ENCODE measurements at regions not wholly inside any gene's neighbourhood (a gene's known extent, or its start where the extent isn't known, plus 50 kb on each side); places are given as distances from the start of the nearest gene placed in this dataset.

GRCh38 chr20:56760610-56761009 is 131.5 kb downstream of the TFAP2C start:
- no peak for TF ChIP-seq CTCF (conservative IDR thresholded peaks at IDR 0.05)
- no peak for TF ChIP-seq ZFX (IDR thresholded peaks at IDR 0.05)
- no peak overlapping the region for H3K27ac ChIP-seq

- TF ChIP-seq ZFX (IDR thresholded peaks at IDR 0.05) (no peak), CTCF (conservative IDR thresholded peaks at IDR 0.05) (no peak)
Observed at GRCh38 chr20:56761393-56761792, 132.3 kb downstream of the TFAP2C start.

GRCh38 chr20:56762401-56762800 is 133.3 kb downstream of the TFAP2C start:
- H3K27ac ChIP-seq = no peak overlapping the region
- no peak for TF ChIP-seq ZFX (IDR thresholded peaks at IDR 0.05)
- no peak for TF ChIP-seq CTCF (conservative IDR thresholded peaks at IDR 0.05)

More at GRCh38 chr20:56761393-56761792, 132.3 kb downstream of the TFAP2C start:
- no peak overlapping the region for H3K27ac ChIP-seq

GRCh38 chr20:56762829-56763228 is 133.7 kb downstream of the TFAP2C start:
- TF ChIP-seq CTCF (conservative IDR thresholded peaks at IDR 0.05) = no peak
- TF ChIP-seq ZFX (IDR thresholded peaks at IDR 0.05) = no peak
- no peak overlapping the region for H3K27ac ChIP-seq

GRCh38 chr20:56764671-56765070 is 135.6 kb downstream of the TFAP2C start:
- no peak overlapping the region for H3K27ac ChIP-seq
- TF ChIP-seq CTCF (conservative IDR thresholded peaks at IDR 0.05) (no peak), ZFX (IDR thresholded peaks at IDR 0.05) (no peak)

GRCh38 chr20:56765172-56766073 is 136.3 kb downstream of the TFAP2C start:
- H3K27ac ChIP-seq = no peak overlapping the region
- no peak for TF ChIP-seq ZFX (IDR thresholded peaks at IDR 0.05)
- TF ChIP-seq CTCF (conservative IDR thresholded peaks at IDR 0.05) = no peak

GRCh38 chr20:56766528-56766927 is 137.4 kb downstream of the TFAP2C start:
- TF ChIP-seq ZFX (IDR thresholded peaks at IDR 0.05) (no peak), CTCF (conservative IDR thresholded peaks at IDR 0.05) (no peak)

More at GRCh38 chr20:56766528-56766927, 137.4 kb downstream of the TFAP2C start:
- H3K27ac ChIP-seq = no peak overlapping the region
